Trophoblast cell (in vitro differentiated cells and primary cell): ENCODE measurements at regions not wholly inside any gene's neighbourhood (a gene's known extent, or its start where the extent isn't known, plus 50 kb on each side); places are given as distances from the start of the nearest gene placed in this dataset.

Source experiments
- DNase-seq, 2 donors: peaks; one replicate each; pipeline ENCODE4 v3.0.0-alpha.2; 2016
- H2AFZ ChIP-seq: 2 replicates; pipeline ENCODE4 v1.6.1; 2013; ENCODE audit warnings: low read length, moderate library complexity, mild to moderate bottlenecking; ENCODE audit not compliant: insufficient read depth, poor library complexity
- H2AK5ac ChIP-seq: 2 replicates; pipeline ENCODE4 v1.6.1; 2013; ENCODE audit warnings: mild to moderate bottlenecking, low read length
- H2BK120ac ChIP-seq: 2 replicates; pipeline ENCODE4 v1.6.1; 2013; ENCODE audit warnings: low read length, mild to moderate bottlenecking, moderate library complexity; ENCODE audit not compliant: insufficient read depth, poor library complexity
- H2BK12ac ChIP-seq: 2 replicates; pipeline ENCODE4 v1.6.1; 2013; ENCODE audit warnings: mild to moderate bottlenecking, low read length, moderate library complexity
- H2BK5ac ChIP-seq: 2 replicates; pipeline ENCODE4 v1.6.1; 2013; ENCODE audit warnings: low read length, low read depth, moderate library complexity, mild to moderate bottlenecking; ENCODE audit not compliant: poor library complexity
- H3K14ac ChIP-seq: 2 replicates; pipeline ENCODE4 v1.6.1; 2013; ENCODE audit warnings: mild to moderate bottlenecking, low read length
- H3K18ac ChIP-seq: 2 replicates; pipeline ENCODE4 v1.6.1; 2013; ENCODE audit warnings: mild to moderate bottlenecking, low read length
- H3K23ac ChIP-seq: 2 replicates; pipeline ENCODE4 v1.6.1; 2013; ENCODE audit warnings: low read length
- H3K27ac ChIP-seq: 2 replicates; pipeline ENCODE4 v1.5.1; 2013; ENCODE audit warnings: low read depth, mild to moderate bottlenecking, inconsistent platforms, low read length, moderate library complexity
- H3K27me3 ChIP-seq: 2 replicates; pipeline ENCODE4 v1.6.1; 2013; ENCODE audit warnings: inconsistent platforms, mild to moderate bottlenecking, low read length, moderate library complexity; ENCODE audit not compliant: insufficient read depth
- H3K36me3 ChIP-seq, 2 experiments: 1 replicate in 1 of 2; 2 replicates in 1 of 2; pipeline ENCODE4 v1.6.1; 2013; ENCODE audit warnings: low read length in 2 of 2, mild to moderate bottlenecking in 2 of 2, moderate library complexity in 1 of 2; ENCODE audit not compliant: insufficient read depth in 2 of 2, control insufficient read depth in 1 of 2
- H3K4ac ChIP-seq: 2 replicates; pipeline ENCODE4 v1.6.1; 2013; ENCODE audit warnings: low read depth, mild to moderate bottlenecking, low read length, moderate library complexity
- H3K4me1 ChIP-seq, 2 experiments: 1 replicate in 1 of 2; 2 replicates in 1 of 2; pipeline ENCODE4 v1.6.1; 2013; ENCODE audit warnings: low read length in 2 of 2, mild to moderate bottlenecking in 2 of 2, moderate library complexity in 1 of 2; ENCODE audit not compliant: insufficient read depth in 2 of 2, control insufficient read depth in 1 of 2
- H3K4me2 ChIP-seq: 2 replicates; pipeline ENCODE4 v1.6.1; 2013; ENCODE audit warnings: inconsistent platforms, mild to moderate bottlenecking, low read length, moderate library complexity
- H3K4me3 ChIP-seq: 2 replicates; pipeline ENCODE4 v1.5.1; 2013; ENCODE audit warnings: mild to moderate bottlenecking, low read depth, low read length, inconsistent platforms
- H3K79me1 ChIP-seq: one replicate; pipeline ENCODE4 v1.6.1; 2013; ENCODE audit warnings: low read length
- H3K79me2 ChIP-seq: 2 replicates; pipeline ENCODE4 v1.6.1; 2013; ENCODE audit warnings: low read length, mild to moderate bottlenecking; ENCODE audit not compliant: control insufficient read depth, insufficient read depth, poor library complexity
- H3K9ac ChIP-seq: 2 replicates; pipeline ENCODE4 v1.6.1; 2013; ENCODE audit warnings: mild to moderate bottlenecking, low read length
- H3K9me3 ChIP-seq: 2 replicates; pipeline ENCODE4 v1.6.1; 2013; ENCODE audit warnings: low read depth, mild to moderate bottlenecking, control low read depth, inconsistent platforms, low read length; ENCODE audit not compliant: insufficient read depth
- H4K12ac ChIP-seq: 2 replicates; pipeline ENCODE4 v1.6.1; 2013; ENCODE audit warnings: low read depth, mild to moderate bottlenecking, low read length, moderate library complexity
- H4K8ac ChIP-seq: 2 replicates; pipeline ENCODE4 v1.6.1; 2013; ENCODE audit warnings: low read depth, mild to moderate bottlenecking, low read length, moderate library complexity
- H4K91ac ChIP-seq: one replicate; pipeline ENCODE4 v1.6.1; 2013; ENCODE audit warnings: low read depth, mild to moderate bottlenecking, low read length, moderate library complexity
- WGBS: extraction: QIAGEN DNeasy Blood & Tissue Kit; methylation state at CpG from one replicate; pipeline ENCODE4 v1.1.7; 2013; ENCODE audit warnings: missing lambda C conversion rate; ENCODE audit not compliant: insufficient read length, insufficient coverage; ENCODE audit errors: extremely low coverage; 5-methylcytosine and 5-hydroxymethylcytosine counted together

DNA sequence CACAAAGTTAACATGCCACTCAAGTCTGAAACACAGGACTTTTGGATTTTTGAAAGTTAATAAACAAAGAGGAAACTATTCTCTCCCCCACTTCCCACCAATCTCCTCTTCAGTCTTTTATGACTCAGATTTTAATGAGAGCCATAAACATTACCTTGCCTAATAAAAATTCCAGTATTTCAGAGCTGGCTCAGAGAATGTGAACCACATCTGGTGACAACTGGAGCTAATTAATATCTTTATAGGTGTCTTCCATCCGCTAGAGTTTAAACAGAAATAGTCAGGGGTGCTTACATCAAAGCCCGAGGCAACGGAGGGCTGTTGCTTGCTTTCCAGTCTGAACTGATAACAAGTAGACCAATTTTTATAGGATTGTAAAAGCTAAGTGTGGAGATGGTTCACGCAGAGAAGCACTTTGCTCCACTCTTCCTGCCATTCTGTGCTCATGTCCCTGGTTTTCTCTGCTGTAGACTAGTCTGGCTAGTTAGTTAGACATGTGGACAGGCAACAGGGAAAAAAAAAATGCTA lies 363.6 kb downstream of the NR2F2 start:
- Histone ChIP-seq H3K36me3 (no peaks in the 10 kb centered on the region), H3K9ac (no peak overlapping the region), H3K79me1 (no peaks in the 10 kb centered on the region), H2BK120ac (no peak overlapping the region), H2BK12ac (no peak overlapping the region), H3K27me3 (no peaks in the 10 kb centered on the region), H2AFZ (no peak overlapping the region), H3K4ac (no peak overlapping the region), H3K4me3 (no peak overlapping the region), H4K91ac (no peak overlapping the region), H3K4me2 (no peak overlapping the region), H4K8ac (no peak overlapping the region), H3K27ac (no peak overlapping the region), H3K14ac (no peak overlapping the region), H3K79me2 (no peaks in the 10 kb centered on the region), H2AK5ac (no peak overlapping the region), H3K9me3 (no peaks in the 10 kb centered on the region), H3K4me1 (peaks cover 0 to 7% of the 10 kb centered on the region in 2 experiments), H3K23ac (no peak overlapping the region), H4K12ac (no peak overlapping the region), H3K18ac (no peak overlapping the region), H2BK5ac (no peak overlapping the region)
- DNase-seq, result no peak
- no CpG with 5 or more reads among the region's 4 CpGs for WGBS

- H3K18ac ChIP-seq, result no peak overlapping the region
- H4K8ac ChIP-seq, result no peak overlapping the region
- H3K79me2 ChIP-seq, result no peaks in the 10 kb centered on the region
- H2AK5ac ChIP-seq, result no peak overlapping the region
- H3K9ac ChIP-seq, result no peak overlapping the region
- H3K36me3 ChIP-seq, result no peaks in the 10 kb centered on the region
- no peaks in the 10 kb centered on the region for H3K79me1 ChIP-seq
- H2BK120ac ChIP-seq, result no peak overlapping the region
- peaks cover 0 to 7% of the 10 kb centered on the region in 2 experiments for H3K4me1 ChIP-seq
- H4K91ac ChIP-seq, result no peak overlapping the region
- H3K9me3 ChIP-seq, result no peaks in the 10 kb centered on the region
- H3K23ac ChIP-seq, result no peak overlapping the region
- H3K4ac ChIP-seq, result no peak overlapping the region
- no peak for DNase-seq
- H3K27me3 ChIP-seq, result no peaks in the 10 kb centered on the region
- no peak overlapping the region for H3K14ac ChIP-seq
- no peak overlapping the region for H3K4me3 ChIP-seq
- no peak overlapping the region for H3K4me2 ChIP-seq
- no peak overlapping the region for H4K12ac ChIP-seq
- no peak overlapping the region for H2BK5ac ChIP-seq
- no peak overlapping the region for H2AFZ ChIP-seq
- H3K27ac ChIP-seq, result no peak overlapping the region
- H2BK12ac ChIP-seq, result no peak overlapping the region
Measured at GRCh38 chr15:96695426-96695825, 364.9 kb downstream of the NR2F2 start.

DNA sequence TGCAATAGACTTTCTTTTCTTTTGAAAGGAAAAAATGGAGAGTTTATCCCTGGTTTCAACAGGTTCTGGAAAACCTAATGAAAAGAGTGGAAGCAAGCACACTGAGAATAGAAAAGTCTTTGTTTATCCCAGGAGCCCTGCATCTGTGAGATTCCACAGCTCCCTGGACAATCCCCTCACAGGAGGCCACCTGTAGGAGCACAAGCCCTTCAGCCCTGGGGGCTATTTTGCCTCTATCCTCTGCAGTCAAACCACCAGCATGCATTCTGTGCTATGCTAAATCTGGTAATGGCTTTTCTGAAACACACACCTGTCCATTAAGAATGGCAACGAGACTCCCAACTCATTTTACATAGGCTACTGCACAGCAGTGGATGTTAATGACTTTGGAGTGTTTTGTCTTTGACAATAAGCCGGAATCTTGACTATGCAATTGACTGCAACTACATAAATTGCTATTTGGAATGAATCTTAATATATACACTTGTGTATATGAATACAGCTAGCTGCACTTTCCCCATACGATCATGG lies 369.4 kb downstream of the NR2F2 start:
- Histone ChIP-seq H3K9me3 (no peaks in the 10 kb centered on the region), H3K4me2 (no peak overlapping the region), H3K36me3 (no peaks in the 10 kb centered on the region), H3K4me3 (no peak overlapping the region), H4K8ac (no peak overlapping the region), H4K91ac (no peak overlapping the region), H2BK5ac (no peak overlapping the region), H3K27me3 (no peaks in the 10 kb centered on the region), H2BK120ac (no peak overlapping the region), H3K4ac (no peak overlapping the region), H3K27ac (no peak overlapping the region), H2BK12ac (no peak overlapping the region), H2AFZ (no peak overlapping the region), H3K79me2 (no peaks in the 10 kb centered on the region), H3K4me1 (no peaks in the 10 kb centered on the region), H3K18ac (no peak overlapping the region), H3K23ac (no peak overlapping the region), H3K14ac (no peak overlapping the region), H2AK5ac (no peak overlapping the region), H3K9ac (no peak overlapping the region), H3K79me1 (no peaks in the 10 kb centered on the region), H4K12ac (no peak overlapping the region)
- peak; percentile 83 to 84 for DNase-seq
- no CpG with 5 or more reads among the region's 3 CpGs for WGBS

DNA sequence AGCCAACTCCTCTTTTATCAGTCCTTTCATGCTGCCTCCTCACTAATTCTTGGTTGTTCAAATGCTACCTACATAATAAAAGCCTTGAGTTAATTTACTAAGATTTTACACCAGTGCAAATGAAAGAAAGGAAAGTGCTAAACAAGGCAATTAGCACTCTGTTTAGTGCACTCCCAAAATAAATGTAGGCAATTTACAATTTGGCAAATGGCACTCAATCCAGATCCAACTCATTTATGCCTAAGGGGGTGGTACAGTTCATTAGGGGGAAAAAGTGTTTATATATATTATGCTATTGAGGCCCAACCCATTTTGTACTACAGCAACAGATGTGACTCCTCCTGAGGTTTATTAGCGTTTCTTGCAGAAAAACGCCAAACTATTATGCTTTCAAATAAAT lies 370.1 kb downstream of the NR2F2 start:
- no peaks in the 10 kb centered on the region for H3K4me1 ChIP-seq
- no peak overlapping the region for H4K8ac ChIP-seq
- H3K4ac ChIP-seq, result no peak overlapping the region
- H3K14ac ChIP-seq, result no peak overlapping the region
- H3K79me2 ChIP-seq, result no peaks in the 10 kb centered on the region
- H2BK5ac ChIP-seq, result no peak overlapping the region
- H3K18ac ChIP-seq, result no peak overlapping the region
- H3K9ac ChIP-seq, result no peak overlapping the region
- H3K27me3 ChIP-seq, result no peaks in the 10 kb centered on the region
- H2AK5ac ChIP-seq, result no peak overlapping the region
- H3K4me2 ChIP-seq, result no peak overlapping the region
- H3K27ac ChIP-seq, result no peak overlapping the region
- H2BK120ac ChIP-seq, result no peak overlapping the region
- H3K79me1 ChIP-seq, result no peaks in the 10 kb centered on the region
- no peak overlapping the region for H4K12ac ChIP-seq
- H3K9me3 ChIP-seq, result no peaks in the 10 kb centered on the region
- H2AFZ ChIP-seq, result no peak overlapping the region
- H3K36me3 ChIP-seq, result no peaks in the 10 kb centered on the region
- H2BK12ac ChIP-seq, result no peak overlapping the region
- no peak overlapping the region for H3K23ac ChIP-seq
- no peak for DNase-seq
- no peak overlapping the region for H3K4me3 ChIP-seq
- WGBS, result no CpG with 5 or more reads among the region's 2 CpGs
- no peak overlapping the region for H4K91ac ChIP-seq
